ENCODE measurements at regions not wholly inside any gene's neighbourhood (a gene's known extent, or its start where the extent isn't known, plus 50 kb on each side); places are given as distances from the start of the nearest gene placed in this dataset.

- peaks cover 2% of the 10 kb centered on the region for H3K27me3 Mint-ChIP-seq (ENCODE audit: low read depth)
- H3K4me3 Mint-ChIP-seq = no peak overlapping the region
- TF ChIP-seq CTCF (IDR thresholded peaks at IDR 0.05; ENCODE audit: unreplicated experiment) = no peak
- peaks cover 7% of the 10 kb centered on the region for H3K9me3 Mint-ChIP-seq
- no peak overlapping the region for H3K27ac Mint-ChIP-seq
- DNase-seq (ENCODE audit: low spot score in 2 of 2, unreplicated experiment in 2 of 2) = no peak
- no peaks in the 10 kb centered on the region for H3K36me3 Mint-ChIP-seq
- H3K4me1 Mint-ChIP-seq = peaks cover 29% of the 10 kb centered on the region
Observed at GRCh38 chr12:3924761-3925160, 51.6 kb upstream of the PARP11 start.

- peaks cover 2% of the 10 kb centered on the region for H3K27me3 Mint-ChIP-seq (ENCODE audit: low read depth)
- no peak for TF ChIP-seq CTCF (IDR thresholded peaks at IDR 0.05; ENCODE audit: unreplicated experiment)
- H3K4me3 Mint-ChIP-seq = no peak overlapping the region
Observed at GRCh38 chr12:3923021-3923420, 49.8 kb upstream of the PARP11 start.

More at GRCh38 chr12:3923021-3923420, 49.8 kb upstream of the PARP11 start:
- DNase-seq (ENCODE audit: low spot score in 2 of 2, unreplicated experiment in 2 of 2) = no peak
- no peaks in the 10 kb centered on the region for H3K36me3 Mint-ChIP-seq
- peak overlapping the region; percentile 72 for H3K27ac Mint-ChIP-seq
- peaks cover 7% of the 10 kb centered on the region for H3K9me3 Mint-ChIP-seq
- peaks cover 13% of the 10 kb centered on the region for H3K4me1 Mint-ChIP-seq

Data from mesothelial cell of epicardium (in vitro differentiated cells).